ENCODE measurements at regions not wholly inside any gene's neighbourhood (a gene's known extent, or its start where the extent isn't known, plus 50 kb on each side); places are given as distances from the start of the nearest gene placed in this dataset.

DNA sequence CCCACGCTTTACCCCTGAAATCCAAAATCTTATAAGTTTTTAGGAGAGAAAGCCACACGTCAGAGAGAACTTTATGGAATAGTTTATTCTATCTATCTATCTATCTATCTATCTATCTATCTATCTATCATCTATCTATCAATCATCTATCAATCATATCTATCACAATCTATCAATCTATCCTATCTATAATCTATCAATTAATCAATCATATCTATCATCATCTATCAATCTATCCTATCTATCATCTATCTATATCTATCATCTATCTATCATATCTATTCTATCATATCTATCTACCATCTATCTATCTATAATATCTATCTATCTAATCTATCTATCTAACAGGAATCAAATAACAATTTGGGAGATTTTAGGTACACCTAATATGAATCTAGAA lies 115.1 kb downstream of the FGF9 start:
- H3K27ac ChIP-seq (ENCODE audit: low read depth, low read length) = no peak overlapping the region
- H3K9me3 ChIP-seq (ENCODE audit: control insufficient read depth in 1 of 2, low read length in 2 of 2) = no peaks in the 10 kb centered on the region
- H3K27me3 ChIP-seq (ENCODE audit: control insufficient read depth in 1 of 2, insufficient read depth in 2 of 2, low read length in 2 of 2) = no peaks in the 10 kb centered on the region
- H3K4me3 ChIP-seq (ENCODE audit: low read depth in 1 of 2, low read length in 2 of 2) = no peak overlapping the region
- peaks cover 0 to 12% of the 10 kb centered on the region in 2 donors for H3K4me1 ChIP-seq (ENCODE audit: control insufficient read depth in 1 of 2, insufficient read depth in 2 of 2, low read length in 2 of 2)
- H3K9ac ChIP-seq (ENCODE audit: low read depth in 1 of 2, low read length in 2 of 2) = no peak overlapping the region
- no peaks in the 10 kb centered on the region for H3K36me3 ChIP-seq (ENCODE audit: control insufficient read depth in 1 of 2, insufficient read depth in 2 of 2, low read length in 2 of 2)

DNA sequence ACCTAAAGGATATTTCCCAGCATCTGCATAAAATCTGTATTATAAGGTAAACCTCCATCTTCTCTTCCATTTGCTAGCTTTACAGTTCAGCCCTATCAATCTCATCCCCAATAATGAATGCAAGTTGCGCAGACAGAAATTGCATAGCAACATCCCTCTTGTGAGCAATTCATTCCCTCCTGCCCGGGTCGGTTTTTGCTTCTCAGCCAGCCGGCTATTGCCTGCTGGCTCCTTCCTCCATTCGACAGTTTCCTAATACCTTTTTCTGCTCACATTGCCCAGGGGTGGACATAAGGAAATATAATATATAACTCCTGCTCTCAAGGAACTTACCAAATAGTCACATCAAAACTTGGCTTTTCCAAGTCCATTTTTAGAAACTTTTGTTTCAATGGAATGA lies 125.2 kb downstream of the FGF9 start:
- Histone ChIP-seq H3K9ac (ENCODE audit: low read depth in 1 of 2, low read length in 2 of 2) (no peak overlapping the region), H3K4me1 (ENCODE audit: control insufficient read depth in 1 of 2, insufficient read depth in 2 of 2, low read length in 2 of 2) (peaks cover 0 to 7% of the 10 kb centered on the region in 2 donors), H3K27me3 (ENCODE audit: control insufficient read depth in 1 of 2, insufficient read depth in 2 of 2, low read length in 2 of 2) (no peaks in the 10 kb centered on the region), H3K36me3 (ENCODE audit: control insufficient read depth in 1 of 2, insufficient read depth in 2 of 2, low read length in 2 of 2) (no peaks in the 10 kb centered on the region), H3K27ac (ENCODE audit: low read depth, low read length) (no peak overlapping the region), H3K4me3 (ENCODE audit: low read depth in 1 of 2, low read length in 2 of 2) (no peak overlapping the region), H3K9me3 (ENCODE audit: control insufficient read depth in 1 of 2, low read length in 2 of 2) (no peaks in the 10 kb centered on the region)

DNA sequence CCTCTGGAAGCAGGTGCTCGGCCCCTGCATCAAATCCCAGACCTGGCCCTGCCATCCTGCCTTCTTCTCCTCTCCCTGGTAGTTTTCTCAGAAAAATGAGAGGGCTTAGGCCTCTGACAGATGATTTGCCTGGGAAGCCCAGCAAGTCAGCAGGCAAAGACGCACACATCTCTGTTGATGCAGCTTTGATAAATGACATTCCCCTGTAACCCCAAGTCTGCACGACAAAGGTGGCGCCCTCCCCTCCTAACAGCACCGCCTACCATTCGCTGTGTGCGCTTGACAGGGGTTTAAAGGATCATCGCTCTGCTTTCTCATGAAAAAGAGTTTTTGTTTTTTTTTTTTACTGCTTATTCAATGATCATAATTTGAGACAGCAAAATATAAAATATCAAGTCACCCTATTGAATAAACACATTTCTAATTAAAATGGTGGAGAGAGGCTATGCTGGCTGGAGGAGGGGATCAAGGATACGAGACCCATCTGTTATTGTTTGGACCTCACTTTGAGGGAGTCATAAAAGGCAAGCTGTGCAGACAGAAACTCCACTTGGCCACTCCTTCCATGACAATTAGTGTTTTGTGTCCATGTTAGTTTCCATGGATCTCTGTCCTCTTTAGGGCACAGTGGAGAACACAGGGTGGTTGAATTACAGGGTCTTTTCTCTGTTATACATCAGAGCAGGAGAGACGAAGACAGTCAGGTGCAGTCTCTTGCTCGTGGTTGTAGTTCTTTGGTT lies 126.1 kb downstream of the FGF9 start:
- H3K36me3 ChIP-seq (ENCODE audit: control insufficient read depth in 1 of 2, insufficient read depth in 2 of 2, low read length in 2 of 2) = no peaks in the 10 kb centered on the region
- H3K27ac ChIP-seq (ENCODE audit: low read depth, low read length) = no peak overlapping the region
- no peaks in the 10 kb centered on the region for H3K27me3 ChIP-seq (ENCODE audit: control insufficient read depth in 1 of 2, insufficient read depth in 2 of 2, low read length in 2 of 2)
- H3K4me3 ChIP-seq (ENCODE audit: low read depth in 1 of 2, low read length in 2 of 2) = no peak overlapping the region
- no peak overlapping the region for H3K9ac ChIP-seq (ENCODE audit: low read depth in 1 of 2, low read length in 2 of 2)
- H3K4me1 ChIP-seq (ENCODE audit: control insufficient read depth in 1 of 2, insufficient read depth in 2 of 2, low read length in 2 of 2) = peaks cover 3 to 7% of the 10 kb centered on the region in 2 donors
- H3K9me3 ChIP-seq (ENCODE audit: control insufficient read depth in 1 of 2, low read length in 2 of 2) = no peaks in the 10 kb centered on the region

DNA sequence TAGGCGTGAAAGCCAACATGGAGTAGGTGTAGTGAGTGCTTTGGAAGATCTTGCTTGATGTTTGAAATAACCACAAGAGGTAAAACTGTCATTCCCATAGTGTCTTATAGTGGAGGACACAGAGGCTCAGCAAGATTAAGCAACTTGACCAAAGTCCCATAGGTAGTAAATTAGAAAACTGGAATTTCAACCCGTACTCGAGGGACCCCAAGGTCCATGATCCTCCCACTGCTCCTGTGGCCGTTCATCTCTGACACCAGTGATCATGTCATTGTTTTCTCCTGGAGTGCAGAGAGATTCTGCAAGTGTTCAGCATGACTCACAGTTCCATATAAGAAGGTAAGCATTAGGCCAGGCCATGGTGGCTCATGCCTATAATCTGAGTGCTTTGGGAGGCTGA lies 126.9 kb downstream of the FGF9 start:
- Histone ChIP-seq H3K36me3 (ENCODE audit: control insufficient read depth in 1 of 2, insufficient read depth in 2 of 2, low read length in 2 of 2) (no peaks in the 10 kb centered on the region), H3K4me1 (ENCODE audit: control insufficient read depth in 1 of 2, insufficient read depth in 2 of 2, low read length in 2 of 2) (peaks cover 3 to 7% of the 10 kb centered on the region in 2 donors), H3K4me3 (ENCODE audit: low read depth in 1 of 2, low read length in 2 of 2) (no peak overlapping the region), H3K27ac (ENCODE audit: low read depth, low read length) (no peak overlapping the region), H3K9me3 (ENCODE audit: control insufficient read depth in 1 of 2, low read length in 2 of 2) (no peaks in the 10 kb centered on the region), H3K9ac (ENCODE audit: low read depth in 1 of 2, low read length in 2 of 2) (no peak overlapping the region), H3K27me3 (ENCODE audit: control insufficient read depth in 1 of 2, insufficient read depth in 2 of 2, low read length in 2 of 2) (no peaks in the 10 kb centered on the region)

DNA sequence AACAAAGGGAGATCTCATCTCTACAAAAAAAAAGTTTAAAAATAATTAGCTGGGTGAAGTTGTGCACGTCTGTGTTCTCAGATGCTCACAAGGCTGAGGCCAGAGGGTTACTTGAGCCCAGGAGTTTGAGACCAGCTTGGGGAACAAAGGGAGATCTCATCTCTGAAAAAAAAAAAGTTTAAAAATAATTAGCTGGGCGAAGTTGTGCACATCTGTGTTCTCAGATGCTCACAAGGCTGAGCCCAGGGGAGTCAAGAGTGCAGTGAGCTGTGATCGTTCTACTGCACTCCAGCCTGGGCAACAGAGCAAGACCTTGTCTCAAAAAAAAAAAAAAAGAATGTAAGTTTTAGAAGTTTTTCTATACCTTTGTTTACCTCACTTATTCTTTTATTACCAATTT lies 127.3 kb downstream of the FGF9 start:
- Histone ChIP-seq H3K4me3 (ENCODE audit: low read depth in 1 of 2, low read length in 2 of 2) (no peak overlapping the region), H3K9me3 (ENCODE audit: control insufficient read depth in 1 of 2, low read length in 2 of 2) (no peaks in the 10 kb centered on the region), H3K36me3 (ENCODE audit: control insufficient read depth in 1 of 2, insufficient read depth in 2 of 2, low read length in 2 of 2) (no peaks in the 10 kb centered on the region), H3K27ac (ENCODE audit: low read depth, low read length) (no peak overlapping the region), H3K4me1 (ENCODE audit: control insufficient read depth in 1 of 2, insufficient read depth in 2 of 2, low read length in 2 of 2) (peaks cover 3 to 7% of the 10 kb centered on the region in 2 donors), H3K27me3 (ENCODE audit: control insufficient read depth in 1 of 2, insufficient read depth in 2 of 2, low read length in 2 of 2) (no peaks in the 10 kb centered on the region), H3K9ac (ENCODE audit: low read depth in 1 of 2, low read length in 2 of 2) (no peak overlapping the region)

DNA sequence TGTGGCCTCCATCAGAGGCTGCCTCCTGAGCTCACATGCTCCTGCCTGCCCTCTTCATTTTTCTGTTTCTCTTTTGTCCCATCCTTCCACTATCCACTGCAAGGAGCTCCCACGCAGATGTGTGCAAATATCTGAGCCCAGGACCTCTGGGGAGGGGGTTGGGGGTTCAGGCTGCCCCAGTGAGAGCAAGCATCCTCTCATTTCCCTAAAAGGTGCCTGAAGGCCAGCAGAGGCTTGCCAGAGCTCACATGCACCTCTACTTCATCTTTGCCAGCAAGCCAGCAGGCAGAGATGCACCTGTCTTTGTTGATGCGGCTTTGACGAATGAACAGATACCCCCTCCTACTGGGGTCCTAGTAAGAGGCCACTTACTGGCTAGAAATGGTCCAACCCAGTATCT lies 128.8 kb downstream of the FGF9 start:
- H3K27me3 ChIP-seq (ENCODE audit: control insufficient read depth in 1 of 2, insufficient read depth in 2 of 2, low read length in 2 of 2) = no peaks in the 10 kb centered on the region
- no peak overlapping the region for H3K27ac ChIP-seq (ENCODE audit: low read depth, low read length)
- H3K4me3 ChIP-seq (ENCODE audit: low read depth in 1 of 2, low read length in 2 of 2) = no peak overlapping the region
- peaks cover 3 to 7% of the 10 kb centered on the region in 2 donors for H3K4me1 ChIP-seq (ENCODE audit: control insufficient read depth in 1 of 2, insufficient read depth in 2 of 2, low read length in 2 of 2)
- H3K9me3 ChIP-seq (ENCODE audit: control insufficient read depth in 1 of 2, low read length in 2 of 2) = no peaks in the 10 kb centered on the region
- H3K36me3 ChIP-seq (ENCODE audit: control insufficient read depth in 1 of 2, insufficient read depth in 2 of 2, low read length in 2 of 2) = no peaks in the 10 kb centered on the region
- H3K9ac ChIP-seq (ENCODE audit: low read depth in 1 of 2, low read length in 2 of 2) = no peak overlapping the region

DNA sequence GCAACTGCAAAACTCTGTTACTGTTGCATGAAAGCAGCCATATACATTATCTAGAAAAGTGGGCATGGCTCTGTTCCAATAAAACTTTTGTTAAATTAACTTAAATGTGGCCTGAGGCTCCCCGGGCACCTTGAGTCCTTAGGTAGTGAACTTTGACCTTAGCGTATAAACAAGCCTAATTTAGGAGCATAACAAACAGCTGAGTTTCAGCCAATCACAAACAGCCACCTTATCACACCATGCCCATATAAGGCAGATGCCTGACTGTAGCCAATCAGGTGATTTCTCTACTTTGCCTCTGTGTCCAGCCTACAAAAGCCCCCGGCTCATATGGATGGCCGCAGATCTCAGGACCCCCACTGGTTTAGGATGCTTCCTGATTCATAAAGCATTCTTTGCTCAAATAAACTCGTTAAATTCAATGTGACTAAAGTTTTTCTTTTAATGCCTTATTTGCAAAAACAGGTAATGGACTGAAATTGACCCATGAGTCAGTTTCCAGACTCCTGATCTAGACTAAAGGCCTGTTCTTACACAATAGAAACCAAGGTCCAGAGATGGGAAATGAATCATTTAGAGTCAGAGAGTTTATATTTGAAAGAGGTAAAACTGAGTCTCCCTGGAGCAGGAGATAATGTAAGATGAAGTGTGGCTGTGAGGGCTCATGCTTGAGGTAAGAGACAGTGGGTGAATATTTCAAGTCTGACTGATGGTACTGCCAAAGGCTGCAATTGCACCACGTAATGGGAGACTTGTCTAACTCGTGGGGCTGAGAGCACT lies 130.2 kb downstream of the FGF9 start:
- H3K4me3 ChIP-seq (ENCODE audit: low read depth in 1 of 2, low read length in 2 of 2) = no peak overlapping the region
- H3K4me1 ChIP-seq (ENCODE audit: control insufficient read depth in 1 of 2, insufficient read depth in 2 of 2, low read length in 2 of 2) = peaks cover 3 to 7% of the 10 kb centered on the region in 2 donors
- H3K36me3 ChIP-seq (ENCODE audit: control insufficient read depth in 1 of 2, insufficient read depth in 2 of 2, low read length in 2 of 2) = no peaks in the 10 kb centered on the region
- H3K9ac ChIP-seq (ENCODE audit: low read depth in 1 of 2, low read length in 2 of 2) = no peak overlapping the region
- H3K27me3 ChIP-seq (ENCODE audit: control insufficient read depth in 1 of 2, insufficient read depth in 2 of 2, low read length in 2 of 2) = no peaks in the 10 kb centered on the region
- H3K9me3 ChIP-seq (ENCODE audit: control insufficient read depth in 1 of 2, low read length in 2 of 2) = no peaks in the 10 kb centered on the region
- H3K27ac ChIP-seq (ENCODE audit: low read depth, low read length) = no peak overlapping the region

DNA sequence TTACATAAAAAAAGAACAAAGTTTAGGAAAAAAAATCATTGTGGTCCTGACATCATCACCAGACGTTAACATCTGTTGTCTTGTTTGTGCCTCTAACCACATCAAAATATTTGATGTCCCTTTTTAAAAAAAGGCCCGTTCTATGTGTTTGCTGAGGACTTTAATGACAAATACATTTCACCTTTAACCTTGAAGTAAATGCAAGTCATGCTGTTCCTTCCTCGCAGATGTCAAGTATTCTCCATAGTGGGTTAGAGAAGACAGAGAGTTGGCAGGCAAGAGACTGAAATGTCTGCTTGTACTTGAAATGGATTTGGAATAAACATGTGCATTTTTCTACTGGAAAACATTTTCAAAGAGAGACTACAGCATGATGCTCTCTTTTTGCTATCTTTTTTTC lies 134.9 kb downstream of the FGF9 start:
- no peak overlapping the region for H3K4me3 ChIP-seq (ENCODE audit: low read depth in 1 of 2, low read length in 2 of 2)
- H3K4me1 ChIP-seq (ENCODE audit: control insufficient read depth in 1 of 2, insufficient read depth in 2 of 2, low read length in 2 of 2) = peaks cover 3% of the 10 kb centered on the region in 2 donors
- H3K36me3 ChIP-seq (ENCODE audit: control insufficient read depth in 1 of 2, insufficient read depth in 2 of 2, low read length in 2 of 2) = no peaks in the 10 kb centered on the region
- no peak overlapping the region for H3K27ac ChIP-seq (ENCODE audit: low read depth, low read length)
- no peaks in the 10 kb centered on the region for H3K9me3 ChIP-seq (ENCODE audit: control insufficient read depth in 1 of 2, low read length in 2 of 2)
- H3K9ac ChIP-seq (ENCODE audit: low read depth in 1 of 2, low read length in 2 of 2) = no peak overlapping the region
- no peaks in the 10 kb centered on the region for H3K27me3 ChIP-seq (ENCODE audit: control insufficient read depth in 1 of 2, insufficient read depth in 2 of 2, low read length in 2 of 2)

DNA sequence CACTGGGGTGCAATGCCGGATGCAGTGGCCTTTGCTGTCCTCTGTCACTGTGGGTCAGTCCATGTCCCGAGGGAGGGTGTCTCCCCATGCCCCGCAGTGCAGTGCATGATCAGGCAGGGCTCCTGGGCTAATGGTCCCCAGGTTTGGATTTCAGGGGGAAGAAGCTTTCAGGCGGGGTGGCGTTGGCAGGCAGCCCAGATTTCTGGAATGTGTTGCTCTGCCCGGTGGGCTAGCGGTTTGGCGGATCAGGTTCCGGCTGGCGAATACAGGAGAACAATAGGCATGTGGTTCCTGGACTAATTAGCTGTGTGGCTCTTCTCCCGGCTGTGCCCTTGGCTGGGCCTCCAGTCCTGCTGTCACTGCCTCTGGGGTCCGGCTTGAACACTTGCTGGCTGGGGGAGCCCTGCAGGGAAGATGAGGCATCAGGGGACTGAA lies 141.3 kb downstream of the FGF9 start:
- Histone ChIP-seq H3K4me1 (ENCODE audit: control insufficient read depth in 1 of 2, insufficient read depth in 2 of 2, low read length in 2 of 2) (peaks cover 0 to 8% of the 10 kb centered on the region in 2 donors), H3K9me3 (ENCODE audit: control insufficient read depth in 1 of 2, low read length in 2 of 2) (no peaks in the 10 kb centered on the region), H3K36me3 (ENCODE audit: control insufficient read depth in 1 of 2, insufficient read depth in 2 of 2, low read length in 2 of 2) (no peaks in the 10 kb centered on the region), H3K4me3 (ENCODE audit: low read depth in 1 of 2, low read length in 2 of 2) (no peak overlapping the region), H3K27ac (ENCODE audit: low read depth, low read length) (no peak overlapping the region), H3K27me3 (ENCODE audit: control insufficient read depth in 1 of 2, insufficient read depth in 2 of 2, low read length in 2 of 2) (no peaks in the 10 kb centered on the region), H3K9ac (ENCODE audit: low read depth in 1 of 2, low read length in 2 of 2) (no peak overlapping the region)

DNA sequence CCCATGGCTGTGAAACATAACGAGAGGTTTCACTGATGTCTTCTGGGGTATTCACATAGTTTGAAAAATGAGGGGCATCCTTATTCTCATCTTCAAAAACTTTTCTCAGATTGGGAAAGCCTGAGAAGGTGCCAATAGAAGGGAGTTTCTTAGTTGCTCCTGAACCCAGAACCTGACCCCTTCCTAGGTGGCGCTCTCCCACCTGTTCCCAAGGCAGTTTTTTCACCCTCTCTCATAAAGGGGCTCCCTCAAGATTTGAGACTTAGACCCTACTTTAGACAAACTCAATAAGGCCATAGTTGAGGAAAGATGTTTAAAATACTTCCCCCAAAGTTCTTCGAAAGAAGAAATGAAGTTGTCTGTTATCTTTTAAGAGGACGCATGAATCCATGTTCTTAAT lies 142.2 kb downstream of the FGF9 start:
- Histone ChIP-seq H3K36me3 (ENCODE audit: control insufficient read depth in 1 of 2, insufficient read depth in 2 of 2, low read length in 2 of 2) (no peaks in the 10 kb centered on the region), H3K27ac (ENCODE audit: low read depth, low read length) (no peak overlapping the region), H3K4me3 (ENCODE audit: low read depth in 1 of 2, low read length in 2 of 2) (no peak overlapping the region), H3K4me1 (ENCODE audit: control insufficient read depth in 1 of 2, insufficient read depth in 2 of 2, low read length in 2 of 2) (peaks cover 0 to 8% of the 10 kb centered on the region in 2 donors), H3K9me3 (ENCODE audit: control insufficient read depth in 1 of 2, low read length in 2 of 2) (no peaks in the 10 kb centered on the region), H3K27me3 (ENCODE audit: control insufficient read depth in 1 of 2, insufficient read depth in 2 of 2, low read length in 2 of 2) (no peaks in the 10 kb centered on the region), H3K9ac (ENCODE audit: low read depth in 1 of 2, low read length in 2 of 2) (no peak overlapping the region)

Measured in duodenal mucosa (tissue), 2 donors.